Neural progenitor cell (in vitro differentiated cells): ENCODE measurements at regions not wholly inside any gene's neighbourhood (a gene's known extent, or its start where the extent isn't known, plus 50 kb on each side); places are given as distances from the start of the nearest gene placed in this dataset.

ENCODE experiments used
- DNase-seq: peaks from one replicate; pipeline ENCODE4 v3.0.0-alpha.2; 2016; ENCODE audit warnings: low spot score
- H2AFZ ChIP-seq: fragments of 200-600 bp; sonication (generic); replicated peaks from 2 replicates; pipeline ENCODE4 v1.6.1; 2016; ENCODE audit warnings: antibody characterized with exemption
- H3F3A ChIP-seq: fragments of 200-600 bp; sonication (generic); 2 replicates; pipeline ENCODE4 v1.6.1; 2016; ENCODE audit warnings: antibody characterized with exemption, low read depth
- H3K27ac ChIP-seq: fragments of 200-600 bp; sonication (generic); 2 replicates; pipeline ENCODE4 v1.5.1; 2016; ENCODE audit warnings: mild to moderate bottlenecking
- H3K27me3 ChIP-seq: fragments of 200-600 bp; sonication (generic); 2 replicates; pipeline ENCODE4 v1.6.1; 2016; ENCODE audit warnings: mild to moderate bottlenecking, moderate library complexity
- H3K36me3 ChIP-seq: fragments of 200-600 bp; sonication (generic); 2 replicates; pipeline ENCODE4 v1.5.1; 2016
- H3K4me1 ChIP-seq: fragments of 200-600 bp; sonication (generic); 2 replicates; pipeline ENCODE4 v1.6.1; 2016; ENCODE audit warnings: mixed run types
- H3K4me2 ChIP-seq: fragments of 200-600 bp; sonication (generic); 2 replicates; pipeline ENCODE4 v1.6.1; 2016
- H3K4me3 ChIP-seq: fragments of 200-600 bp; sonication (generic); 2 replicates; pipeline ENCODE4 v1.5.1; 2016
- H3K79me2 ChIP-seq: fragments of 200-600 bp; sonication (generic); 2 replicates; pipeline ENCODE4 v1.6.1; 2016; ENCODE audit warnings: low read depth
- H3K9ac ChIP-seq: fragments of 200-600 bp; sonication (generic); 2 replicates; pipeline ENCODE4 v1.6.1; 2016
- H3K9me3 ChIP-seq: fragments of 200-600 bp; sonication (generic); 2 replicates; pipeline ENCODE4 v1.5.1; 2016; ENCODE audit warnings: low read depth
- H4K20me1 ChIP-seq: fragments of 200-600 bp; sonication (generic); 2 replicates; pipeline ENCODE4 v1.6.1; 2016; ENCODE audit warnings: low read depth
- H3K27ac Mint-ChIP-seq: 3 replicates; pipeline ENCODE4 v1.8.0; 2021; ENCODE audit warnings: mixed read lengths
- H3K27me3 Mint-ChIP-seq: 2 replicates; pipeline ENCODE4 v1.8.0; 2022; ENCODE audit warnings: low read depth, mild to moderate bottlenecking, inconsistent platforms, moderate library complexity, mixed read lengths; ENCODE audit not compliant: insufficient read depth
- H3K36me3 Mint-ChIP-seq: 3 replicates; pipeline ENCODE4 v1.8.0; 2021; ENCODE audit warnings: mixed read lengths
- H3K4me1 Mint-ChIP-seq: 3 replicates; pipeline ENCODE4 v1.8.0; 2021; ENCODE audit warnings: mixed read lengths
- H3K4me3 Mint-ChIP-seq: 3 replicates; pipeline ENCODE4 v1.8.0; 2021; ENCODE audit warnings: mild to moderate bottlenecking, moderate library complexity, mixed read lengths
- H3K9me3 Mint-ChIP-seq: 3 replicates; pipeline ENCODE4 v1.8.0; 2020; ENCODE audit warnings: mixed read lengths
- EZH2 ChIP-seq: fragments of 200-600 bp; sonication (generic); IDR thresholded peaks from 2 replicates; pipeline ENCODE4 v1.6.1; 2017; ENCODE audit warnings: antibody characterized with exemption, mild to moderate bottlenecking, moderate library complexity
- EZH2phosphoT487 ChIP-seq: fragments of 200-600 bp; sonication (generic); IDR thresholded peaks from 2 replicates; pipeline ENCODE4 v1.6.1; 2017; ENCODE audit warnings: antibody characterized with exemption
- TF ChIP-seq, protein P1 (sequence below): fragments of 200-600 bp; sonication (generic); IDR thresholded peaks from 2 replicates; pipeline ENCODE4 v1.5.1; 2017; ENCODE audit warnings: antibody characterized with exemption, mild to moderate bottlenecking

DNA sequence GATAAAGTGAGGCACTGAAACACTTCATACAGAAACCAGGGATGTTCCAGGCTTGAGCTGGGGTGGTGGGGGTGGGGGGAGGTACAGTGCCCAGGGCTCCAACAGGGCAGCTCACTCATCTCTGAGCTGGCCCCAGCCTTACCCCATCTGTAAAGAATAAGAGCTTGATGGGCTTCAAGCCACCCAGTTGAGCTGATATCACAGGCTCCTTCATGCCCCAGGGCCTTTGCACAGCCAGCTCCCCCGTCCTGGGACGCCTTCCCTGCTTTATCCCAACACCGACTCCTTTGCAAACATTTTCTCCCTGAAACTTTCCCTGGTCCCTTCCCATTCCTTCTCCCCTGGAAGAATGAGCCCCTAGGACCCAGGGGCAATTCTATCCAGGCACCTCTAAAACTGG lies 261.7 kb downstream of the PARN start:
- H3K36me3 ChIP-seq, result no peaks in the 10 kb centered on the region
- TF ChIP-seq EZH2phosphoT487 (no peak), EZH2 (no peak)
- TF ChIP-seq, protein P1, sequence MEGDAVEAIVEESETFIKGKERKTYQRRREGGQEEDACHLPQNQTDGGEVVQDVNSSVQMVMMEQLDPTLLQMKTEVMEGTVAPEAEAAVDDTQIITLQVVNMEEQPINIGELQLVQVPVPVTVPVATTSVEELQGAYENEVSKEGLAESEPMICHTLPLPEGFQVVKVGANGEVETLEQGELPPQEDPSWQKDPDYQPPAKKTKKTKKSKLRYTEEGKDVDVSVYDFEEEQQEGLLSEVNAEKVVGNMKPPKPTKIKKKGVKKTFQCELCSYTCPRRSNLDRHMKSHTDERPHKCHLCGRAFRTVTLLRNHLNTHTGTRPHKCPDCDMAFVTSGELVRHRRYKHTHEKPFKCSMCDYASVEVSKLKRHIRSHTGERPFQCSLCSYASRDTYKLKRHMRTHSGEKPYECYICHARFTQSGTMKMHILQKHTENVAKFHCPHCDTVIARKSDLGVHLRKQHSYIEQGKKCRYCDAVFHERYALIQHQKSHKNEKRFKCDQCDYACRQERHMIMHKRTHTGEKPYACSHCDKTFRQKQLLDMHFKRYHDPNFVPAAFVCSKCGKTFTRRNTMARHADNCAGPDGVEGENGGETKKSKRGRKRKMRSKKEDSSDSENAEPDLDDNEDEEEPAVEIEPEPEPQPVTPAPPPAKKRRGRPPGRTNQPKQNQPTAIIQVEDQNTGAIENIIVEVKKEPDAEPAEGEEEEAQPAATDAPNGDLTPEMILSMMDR, result no peak
- no peaks in the 10 kb centered on the region for H3K27me3 ChIP-seq
- no peaks in the 10 kb centered on the region for H4K20me1 ChIP-seq
- H3K4me1 ChIP-seq, result peaks cover 8% of the 10 kb centered on the region
- no peaks in the 10 kb centered on the region for H3K36me3 Mint-ChIP-seq
- H3K27ac Mint-ChIP-seq, result no peak overlapping the region
- H3K9me3 ChIP-seq, result no peaks in the 10 kb centered on the region
- no peaks in the 10 kb centered on the region for H3K79me2 ChIP-seq
- no peak overlapping the region for H3K4me3 ChIP-seq
- H3F3A ChIP-seq, result no peaks in the 10 kb centered on the region
- H3K9me3 Mint-ChIP-seq, result no peaks in the 10 kb centered on the region
- no peak overlapping the region for H3K4me2 ChIP-seq
- DNase-seq, result no peak
- no peak overlapping the region for H3K27ac ChIP-seq
- H3K4me3 Mint-ChIP-seq, result no peak overlapping the region
- no peak overlapping the region for H3K9ac ChIP-seq
- H3K4me1 Mint-ChIP-seq, result peaks cover 28% of the 10 kb centered on the region
- H3K27me3 Mint-ChIP-seq, result peaks cover 21% of the 10 kb centered on the region
- no peak overlapping the region for H2AFZ ChIP-seq

DNA sequence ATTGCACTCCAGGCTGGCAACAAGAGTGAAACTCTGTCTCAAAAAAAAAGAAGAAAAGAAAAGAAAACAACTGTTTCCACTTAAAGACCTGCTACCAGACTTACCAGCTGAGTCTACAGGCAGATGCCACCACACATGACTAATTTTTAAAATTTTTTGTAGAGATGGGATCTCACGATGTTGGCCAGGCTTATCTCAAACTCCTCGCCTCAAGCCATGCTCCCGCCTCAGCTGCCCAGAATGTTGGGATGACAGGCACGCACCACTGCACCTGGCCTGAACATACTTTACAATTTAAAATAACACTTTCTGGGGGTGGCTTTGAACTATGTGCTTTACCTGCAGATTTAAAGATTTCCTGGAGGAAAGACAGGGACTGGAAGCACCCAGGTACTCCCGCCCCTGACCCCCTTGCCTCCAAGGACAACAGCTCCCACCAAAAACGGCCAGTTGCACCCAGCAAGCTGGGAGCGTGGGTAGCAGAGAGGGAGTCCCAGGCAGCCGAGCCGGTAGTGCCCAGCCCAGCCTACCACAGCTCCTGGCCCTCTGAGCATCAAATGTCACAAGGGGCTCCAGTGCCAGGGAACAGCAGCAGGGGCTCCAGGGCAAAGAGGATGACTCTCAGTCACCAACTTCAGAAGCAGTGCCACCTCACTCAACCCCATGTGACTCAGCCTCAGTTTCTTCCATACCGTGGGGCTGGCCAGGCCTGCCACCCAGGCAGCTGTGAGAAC lies 262.9 kb downstream of the PARN start:
- no peak overlapping the region for H3K27ac Mint-ChIP-seq
- H3F3A ChIP-seq, result no peaks in the 10 kb centered on the region
- H2AFZ ChIP-seq, result no peak overlapping the region
- no peak overlapping the region for H3K4me3 Mint-ChIP-seq
- H3K9me3 Mint-ChIP-seq, result no peaks in the 10 kb centered on the region
- peaks cover 28% of the 10 kb centered on the region for H3K4me1 Mint-ChIP-seq
- no peak overlapping the region for H3K4me2 ChIP-seq
- H3K36me3 Mint-ChIP-seq, result no peaks in the 10 kb centered on the region
- H3K36me3 ChIP-seq, result no peaks in the 10 kb centered on the region
- H3K4me1 ChIP-seq, result peaks cover 2% of the 10 kb centered on the region
- no peak overlapping the region for H3K4me3 ChIP-seq
- H3K27ac ChIP-seq, result no peak overlapping the region
- no peaks in the 10 kb centered on the region for H3K79me2 ChIP-seq
- no peaks in the 10 kb centered on the region for H3K27me3 ChIP-seq
- peaks cover 21% of the 10 kb centered on the region for H3K27me3 Mint-ChIP-seq
- no peak for DNase-seq
- no peaks in the 10 kb centered on the region for H4K20me1 ChIP-seq
- TF ChIP-seq EZH2 (no peak), EZH2phosphoT487 (no peak)
- TF ChIP-seq, protein P1, result no peak
- no peak overlapping the region for H3K9ac ChIP-seq
- H3K9me3 ChIP-seq, result no peaks in the 10 kb centered on the region

DNA sequence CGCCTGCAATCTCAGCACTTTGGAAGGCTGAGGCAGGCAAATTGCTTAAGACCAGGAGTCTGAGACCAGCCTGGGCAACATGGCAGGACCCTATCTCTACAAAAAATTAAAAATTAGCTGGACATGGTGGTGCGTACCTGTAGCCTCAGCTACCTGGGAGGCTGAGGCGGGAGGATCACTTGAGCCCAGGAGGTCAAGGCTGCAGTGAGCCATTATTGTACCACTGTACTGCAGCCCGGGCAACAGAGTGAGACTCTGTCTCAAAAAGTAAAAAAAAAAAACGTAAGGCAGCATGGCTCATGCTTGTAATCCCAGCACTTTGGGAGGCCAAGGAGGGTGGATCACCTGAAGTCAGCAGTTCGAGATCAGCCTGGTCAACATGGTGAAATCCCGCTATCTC lies 263.6 kb downstream of the PARN start:
- Histone ChIP-seq H3K4me3 (no peak overlapping the region), H3K4me1 (no peaks in the 10 kb centered on the region), H3K9me3 (no peaks in the 10 kb centered on the region), H3K36me3 (no peaks in the 10 kb centered on the region), H3F3A (no peaks in the 10 kb centered on the region), H3K4me2 (no peak overlapping the region), H2AFZ (no peak overlapping the region), H3K79me2 (no peaks in the 10 kb centered on the region), H3K9ac (no peak overlapping the region), H3K27ac (no peak overlapping the region), H4K20me1 (no peaks in the 10 kb centered on the region), H3K27me3 (no peaks in the 10 kb centered on the region)
- Mint-ChIP-seq H3K36me3 (no peaks in the 10 kb centered on the region), H3K4me1 (peaks cover 21% of the 10 kb centered on the region), H3K4me3 (no peak overlapping the region), H3K27ac (no peak overlapping the region), H3K27me3 (peaks cover 20% of the 10 kb centered on the region), H3K9me3 (no peaks in the 10 kb centered on the region)
- TF ChIP-seq EZH2phosphoT487 (no peak), EZH2 (no peak)
- TF ChIP-seq, protein P1, result no peak
- no peak for DNase-seq
